SK-N-SH (cell line): ENCODE measurements at regions not wholly inside any gene's neighbourhood (a gene's known extent, or its start where the extent isn't known, plus 50 kb on each side); places are given as distances from the start of the nearest gene placed in this dataset.

Experiments used
- CTCF ChIP-seq: fragments of 200-600 bp; sonication (generic); IDR thresholded peaks from 2 replicates; pipeline ENCODE4 v1.6.1; 2017; ENCODE audit warnings: antibody characterized with exemption, mild to moderate bottlenecking, moderate library complexity
- FOSL2 ChIP-seq: IDR thresholded peaks from 2 replicates; pipeline ENCODE4 v1.4.0; 2012; ENCODE audit warnings: low read depth, mild to moderate bottlenecking, moderate library complexity, borderline replicate concordance
- GATA2 ChIP-seq: sonication (generic); formaldehyde crosslinking; IDR thresholded peaks from 2 replicates; pipeline ENCODE4 v1.5.0; 2020; ENCODE audit warnings: mild to moderate bottlenecking, missing genetic modification reagents
- TF ChIP-seq, protein P1 (sequence below): IDR thresholded peaks from 2 replicates; pipeline ENCODE4 v1.4.0; 2012; ENCODE audit warnings: low read depth, borderline replicate concordance

DNA sequence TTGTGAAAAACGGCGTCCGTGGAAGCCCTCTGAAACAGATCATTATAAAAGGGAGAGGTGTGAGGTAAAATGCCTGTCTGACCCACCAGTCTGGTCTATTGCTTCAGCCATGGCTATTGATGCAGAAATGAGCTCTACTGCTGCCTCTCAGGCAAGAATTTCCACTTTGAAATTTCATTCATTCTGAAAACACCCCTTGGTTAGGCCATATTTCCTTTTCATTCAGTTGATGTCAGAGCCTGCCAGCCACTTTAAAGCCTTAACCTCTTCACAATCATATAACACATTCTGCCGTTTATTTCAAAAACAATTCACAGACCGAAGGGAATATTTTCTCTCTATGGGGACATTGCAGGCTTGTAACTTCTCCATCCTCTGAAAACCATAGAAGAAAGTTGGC is 71.9 kb downstream of the FOXB1 start:
- TF ChIP-seq FOSL2 (no peak), CTCF (no peak), GATA2 (no peak)
- TF ChIP-seq, protein P1, sequence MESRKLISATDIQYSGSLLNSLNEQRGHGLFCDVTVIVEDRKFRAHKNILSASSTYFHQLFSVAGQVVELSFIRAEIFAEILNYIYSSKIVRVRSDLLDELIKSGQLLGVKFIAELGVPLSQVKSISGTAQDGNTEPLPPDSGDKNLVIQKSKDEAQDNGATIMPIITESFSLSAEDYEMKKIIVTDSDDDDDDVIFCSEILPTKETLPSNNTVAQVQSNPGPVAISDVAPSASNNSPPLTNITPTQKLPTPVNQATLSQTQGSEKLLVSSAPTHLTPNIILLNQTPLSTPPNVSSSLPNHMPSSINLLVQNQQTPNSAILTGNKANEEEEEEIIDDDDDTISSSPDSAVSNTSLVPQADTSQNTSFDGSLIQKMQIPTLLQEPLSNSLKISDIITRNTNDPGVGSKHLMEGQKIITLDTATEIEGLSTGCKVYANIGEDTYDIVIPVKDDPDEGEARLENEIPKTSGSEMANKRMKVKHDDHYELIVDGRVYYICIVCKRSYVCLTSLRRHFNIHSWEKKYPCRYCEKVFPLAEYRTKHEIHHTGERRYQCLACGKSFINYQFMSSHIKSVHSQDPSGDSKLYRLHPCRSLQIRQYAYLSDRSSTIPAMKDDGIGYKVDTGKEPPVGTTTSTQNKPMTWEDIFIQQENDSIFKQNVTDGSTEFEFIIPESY: no peak
